ENCODE measurements at regions not wholly inside any gene's neighbourhood (a gene's known extent, or its start where the extent isn't known, plus 50 kb on each side); places are given as distances from the start of the nearest gene placed in this dataset.

DNA sequence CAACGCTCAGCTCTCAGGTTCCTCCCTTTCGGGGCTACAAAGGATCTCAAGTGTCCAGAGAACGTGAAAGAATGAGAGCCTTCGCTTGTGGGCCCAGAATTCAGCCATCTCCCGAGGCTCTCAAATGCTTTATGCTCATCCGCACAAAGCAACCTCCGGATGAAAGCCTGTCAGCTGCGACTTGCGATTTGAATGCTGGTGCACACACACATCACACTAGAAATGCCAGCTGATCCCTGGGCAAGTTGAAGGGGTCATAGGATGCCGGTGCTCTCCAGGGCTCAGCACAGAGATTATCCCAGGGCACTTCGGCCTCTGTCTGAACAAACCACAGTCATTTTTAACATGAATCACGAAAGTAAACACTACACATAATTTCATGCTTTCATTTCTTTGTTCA is 141.8 kb upstream of the MYT1L start:
- TF ChIP-seq, protein P1, sequence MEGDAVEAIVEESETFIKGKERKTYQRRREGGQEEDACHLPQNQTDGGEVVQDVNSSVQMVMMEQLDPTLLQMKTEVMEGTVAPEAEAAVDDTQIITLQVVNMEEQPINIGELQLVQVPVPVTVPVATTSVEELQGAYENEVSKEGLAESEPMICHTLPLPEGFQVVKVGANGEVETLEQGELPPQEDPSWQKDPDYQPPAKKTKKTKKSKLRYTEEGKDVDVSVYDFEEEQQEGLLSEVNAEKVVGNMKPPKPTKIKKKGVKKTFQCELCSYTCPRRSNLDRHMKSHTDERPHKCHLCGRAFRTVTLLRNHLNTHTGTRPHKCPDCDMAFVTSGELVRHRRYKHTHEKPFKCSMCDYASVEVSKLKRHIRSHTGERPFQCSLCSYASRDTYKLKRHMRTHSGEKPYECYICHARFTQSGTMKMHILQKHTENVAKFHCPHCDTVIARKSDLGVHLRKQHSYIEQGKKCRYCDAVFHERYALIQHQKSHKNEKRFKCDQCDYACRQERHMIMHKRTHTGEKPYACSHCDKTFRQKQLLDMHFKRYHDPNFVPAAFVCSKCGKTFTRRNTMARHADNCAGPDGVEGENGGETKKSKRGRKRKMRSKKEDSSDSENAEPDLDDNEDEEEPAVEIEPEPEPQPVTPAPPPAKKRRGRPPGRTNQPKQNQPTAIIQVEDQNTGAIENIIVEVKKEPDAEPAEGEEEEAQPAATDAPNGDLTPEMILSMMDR (IDR thresholded peaks at IDR 0.05; ENCODE audit: low read depth, low read length), result no peak
- no peak for TF ChIP-seq EZH2phosphoT487 (IDR thresholded peaks at IDR 0.05; ENCODE audit: low read depth)
